ENCODE measurements at regions not wholly inside any gene's neighbourhood (a gene's known extent, or its start where the extent isn't known, plus 50 kb on each side); places are given as distances from the start of the nearest gene placed in this dataset.

- TF ChIP-seq CTCF (IDR thresholded peaks at IDR 0.05; ENCODE audit: low read depth, low read length, missing input control) (no peak), HNF4G (IDR thresholded peaks at IDR 0.05) (no peak), EGR1 (IDR thresholded peaks at IDR 0.05; ENCODE audit: low read depth in 2 of 2) (no peak)
These were observed 270.8 kb upstream of the ACTBL2 start (continued) for GRCh38 chr5:57753446-57753845.

GRCh38 chr5:57751710-57752109 is 269.1 kb upstream of the ACTBL2 start:
- Histone ChIP-seq H3K9ac (ENCODE audit: low read depth in 1 of 2, low read length in 2 of 2) (no peak overlapping the region), H3K36me3 (ENCODE audit: control insufficient read depth in 4 of 4, insufficient read depth in 3 of 4, low read depth in 1 of 4, low read length in 3 of 4) (no peaks in the 10 kb centered on the region), H3K9me3 (ENCODE audit: control insufficient read depth in 4 of 4, low read length in 3 of 4) (no peaks in the 10 kb centered on the region), H3K27me3 (ENCODE audit: control insufficient read depth in 4 of 4, insufficient read depth in 4 of 4, low read length in 3 of 4) (no peaks in the 10 kb centered on the region), H3K4me3 (ENCODE audit: low read depth in 1 of 3, low read length in 3 of 3) (no peak overlapping the region), H3K4me1 (ENCODE audit: control insufficient read depth in 4 of 4, insufficient read depth in 4 of 4, low read length in 3 of 4) (peaks cover 0 to 3% (median 0%) of the 10 kb centered on the region in 4 donors), H3K27ac (ENCODE audit: low read depth in 1 of 2, low read length in 2 of 2) (no peak overlapping the region)
- DNase-seq (ENCODE audit: low spot score): no peak
- no peak for TF ChIP-seq CTCF (IDR thresholded peaks at IDR 0.05; ENCODE audit: low read depth, low read length, missing input control)
- TF ChIP-seq GABPA (IDR thresholded peaks at IDR 0.05 in 1 of 2, conservative IDR thresholded peaks at IDR 0.05 in 1 of 2): no peak
- no peak for TF ChIP-seq MAX (IDR thresholded peaks at IDR 0.05)
- TF ChIP-seq NR2F2 (IDR thresholded peaks at IDR 0.05): no peak
- TF ChIP-seq YY1 (IDR thresholded peaks at IDR 0.05): no peak
- TF ChIP-seq FOXA1 (IDR thresholded peaks at IDR 0.05): no peak
- WGBS: 46% methylated on average over 2 of the region's 2 CpGs

GRCh38 chr5:57750891-57751290 is 268.3 kb upstream of the ACTBL2 start:
- Histone ChIP-seq H3K27me3 (ENCODE audit: control insufficient read depth in 4 of 4, insufficient read depth in 4 of 4, low read length in 3 of 4) (no peaks in the 10 kb centered on the region), H3K27ac (ENCODE audit: low read depth in 1 of 2, low read length in 2 of 2) (no peak overlapping the region), H3K4me1 (ENCODE audit: control insufficient read depth in 4 of 4, insufficient read depth in 4 of 4, low read length in 3 of 4) (peaks cover 0 to 3% (median 0%) of the 10 kb centered on the region in 4 donors), H3K9ac (ENCODE audit: low read depth in 1 of 2, low read length in 2 of 2) (no peak overlapping the region), H3K36me3 (ENCODE audit: control insufficient read depth in 4 of 4, insufficient read depth in 3 of 4, low read depth in 1 of 4, low read length in 3 of 4) (no peaks in the 10 kb centered on the region), H3K4me3 (ENCODE audit: low read depth in 1 of 3, low read length in 3 of 3) (no peak overlapping the region), H3K9me3 (ENCODE audit: control insufficient read depth in 4 of 4, low read length in 3 of 4) (no peaks in the 10 kb centered on the region)
- DNase-seq (ENCODE audit: low spot score): no peak
- TF ChIP-seq CTCF (IDR thresholded peaks at IDR 0.05; ENCODE audit: low read depth, low read length, missing input control) (no peak), RXRA (IDR thresholded peaks at IDR 0.05) (no peak), EGR1 (IDR thresholded peaks at IDR 0.05; ENCODE audit: low read depth in 2 of 2) (no peak), NR2F2 (IDR thresholded peaks at IDR 0.05) (no peak), YY1 (IDR thresholded peaks at IDR 0.05) (no peak), ATF3 (IDR thresholded peaks at IDR 0.05) (no peak), GABPA (IDR thresholded peaks at IDR 0.05 in 1 of 2, conservative IDR thresholded peaks at IDR 0.05 in 1 of 2) (no peak), HNF4A (conservative IDR thresholded peaks at IDR 0.05) (no peak), REST (IDR thresholded peaks at IDR 0.05) (no peak), JUND (IDR thresholded peaks at IDR 0.05) (no peak), FOXA2 (IDR thresholded peaks at IDR 0.05) (no peak)
- 88% methylated on average over 9 of the region's 9 CpGs for WGBS

Data from liver (tissue), 8 donors.